Progenitor cell of endocrine pancreas (in vitro differentiated cells): ENCODE measurements at regions not wholly inside any gene's neighbourhood (a gene's known extent, or its start where the extent isn't known, plus 50 kb on each side); places are given as distances from the start of the nearest gene placed in this dataset.
"Not testable (repeated sequence)": the region's sequence is repeated elsewhere in the genome, so short reads cannot be mapped to it uniquely, and the experiment has no call there.

Experiments used
- DNase-seq: peaks from one replicate; pipeline ENCODE4 v3.0.0; 2021; ENCODE audit warnings: low spot score; ENCODE audit not compliant: unreplicated experiment
- H3K27ac Mint-ChIP-seq: 2 replicates; pipeline ENCODE4 v1.8.0; 2021; ENCODE audit warnings: mild to moderate bottlenecking, moderate library complexity, mixed read lengths
- H3K27me3 Mint-ChIP-seq: 2 replicates; pipeline ENCODE4 v1.8.0; 2021; ENCODE audit warnings: mixed read lengths
- H3K36me3 Mint-ChIP-seq: 2 replicates; pipeline ENCODE4 v1.8.0; 2022; ENCODE audit warnings: mixed read lengths; ENCODE audit not compliant: insufficient read depth
- H3K4me1 Mint-ChIP-seq: 2 replicates; pipeline ENCODE4 v1.8.0; 2021; ENCODE audit warnings: low read depth, mixed read lengths
- H3K4me3 Mint-ChIP-seq: 2 replicates; pipeline ENCODE4 v1.8.0; 2021; ENCODE audit warnings: low read depth, mild to moderate bottlenecking, moderate library complexity, mixed read lengths
- H3K9me3 Mint-ChIP-seq: 2 replicates; pipeline ENCODE4 v1.8.0; 2021; ENCODE audit warnings: low read depth, mixed read lengths
- CTCF ChIP-seq: fragments of 200-600 bp; sonication (generic); IDR thresholded peaks from one replicate; pipeline ENCODE4 v1.5.0; 2021; ENCODE audit warnings: antibody characterized with exemption, mild to moderate bottlenecking; ENCODE audit not compliant: unreplicated experiment

DNA sequence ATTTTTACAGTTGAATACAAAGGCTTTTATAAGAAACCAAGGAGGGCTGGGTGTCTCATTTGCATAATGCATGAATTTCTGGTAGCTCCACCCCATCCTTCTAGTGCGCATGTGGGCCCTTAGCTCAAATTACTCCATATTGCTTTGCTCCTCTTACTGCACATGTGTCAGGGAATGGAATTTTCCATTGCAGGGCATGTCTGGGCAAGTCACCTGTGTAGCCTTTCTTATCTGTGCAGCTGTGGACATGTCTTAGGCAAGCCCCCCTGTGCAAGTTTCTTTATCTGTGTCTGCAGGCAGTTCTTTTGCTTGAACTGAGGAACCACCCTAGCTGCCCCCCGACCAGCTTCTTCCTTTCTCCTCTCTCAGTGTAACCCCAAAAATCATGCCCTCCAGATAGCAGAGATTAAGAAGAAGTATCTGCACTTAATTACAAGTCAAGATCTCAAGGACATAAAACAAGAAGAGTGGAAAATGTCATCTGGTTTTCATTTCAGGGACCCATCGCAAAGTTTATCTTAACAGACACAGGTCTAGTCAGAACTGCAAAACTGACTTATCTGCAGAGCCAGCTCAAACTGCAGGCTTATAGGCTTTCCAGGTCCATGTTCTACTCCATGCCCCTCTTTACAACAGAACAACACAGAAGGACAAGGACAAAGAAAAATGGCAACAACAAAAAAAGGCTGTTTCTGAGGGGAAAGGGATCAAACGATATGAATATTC lies 137.9 kb upstream of the HS3ST4 start:
- DNase-seq: no peak

DNA sequence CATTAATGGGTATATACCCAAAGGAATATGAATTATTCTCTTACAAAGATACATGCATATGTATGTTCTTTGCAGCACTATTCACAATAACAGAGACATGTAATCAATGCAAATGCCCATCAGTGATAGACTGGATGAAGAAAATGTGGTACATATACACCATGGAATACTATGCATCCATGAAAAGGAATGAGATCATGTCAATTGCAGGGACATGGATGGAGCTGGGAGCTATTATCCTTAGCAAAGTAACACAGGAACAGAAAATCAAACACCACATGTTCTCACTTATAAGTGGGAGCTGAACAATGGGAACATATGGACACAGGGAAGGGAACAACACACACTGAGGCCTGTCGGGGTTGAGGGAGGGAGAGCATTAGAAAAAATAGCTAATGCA lies 141.1 kb upstream of the HS3ST4 start:
- Mint-ChIP-seq H3K27me3 (peaks cover 9% of the 10 kb centered on the region), H3K4me1 (peaks cover 7% of the 10 kb centered on the region)

More for the DNA sequence above, 137.9 kb upstream of the HS3ST4 start:
- no peaks in the 10 kb centered on the region for H3K27me3 Mint-ChIP-seq
- H3K27ac Mint-ChIP-seq: peak overlapping the region; percentile 16
- H3K4me1 Mint-ChIP-seq: peaks cover 7% of the 10 kb centered on the region
- H3K9me3 Mint-ChIP-seq: peaks cover 20% of the 10 kb centered on the region
- TF ChIP-seq CTCF: no peak
- no peak overlapping the region for H3K4me3 Mint-ChIP-seq
- H3K36me3 Mint-ChIP-seq: peaks cover 1% of the 10 kb centered on the region

GRCh38 chr16:25546791-25547190 lies 145.0 kb upstream of the HS3ST4 start:
- no peak for TF ChIP-seq CTCF
- no peak for DNase-seq
- Mint-ChIP-seq H3K27ac (no peak overlapping the region), H3K9me3 (peaks cover 6% of the 10 kb centered on the region), H3K4me3 (no peak overlapping the region), H3K4me1 (no peaks in the 10 kb centered on the region), H3K27me3 (peaks cover 19% of the 10 kb centered on the region), H3K36me3 (no peaks in the 10 kb centered on the region)

More for the DNA sequence above, 141.1 kb upstream of the HS3ST4 start:
- Mint-ChIP-seq H3K36me3 (peaks cover 1% of the 10 kb centered on the region), H3K9me3 (peaks cover 12% of the 10 kb centered on the region), H3K27ac (no peak overlapping the region), H3K4me3 (no peak overlapping the region)
- TF ChIP-seq CTCF: no peak
- no peak for DNase-seq

DNA sequence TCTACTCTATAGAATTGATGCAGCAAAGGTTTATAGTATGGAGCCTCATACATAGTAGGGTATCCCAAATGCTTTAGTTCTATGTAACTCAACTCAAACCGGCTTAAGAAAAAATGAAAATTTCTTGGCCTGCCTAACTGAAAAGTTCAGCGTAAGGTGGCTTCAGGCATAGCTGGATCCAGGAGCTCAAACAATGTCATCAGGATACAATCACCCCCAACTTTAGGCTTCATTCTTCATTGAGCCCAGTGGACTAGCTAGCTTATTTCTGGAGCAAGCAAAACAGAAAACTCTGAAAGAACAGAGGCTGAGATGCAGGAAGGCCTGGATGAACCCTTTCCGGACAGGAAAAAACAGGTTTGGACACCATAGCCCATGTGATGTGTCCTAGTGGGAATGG lies 147.5 kb upstream of the HS3ST4 start:
- DNase-seq: no peak
- no peak overlapping the region for H3K27ac Mint-ChIP-seq
- H3K4me1 Mint-ChIP-seq: peaks cover 1% of the 10 kb centered on the region
- H3K9me3 Mint-ChIP-seq: no peaks in the 10 kb centered on the region
- peaks cover 29% of the 10 kb centered on the region for H3K27me3 Mint-ChIP-seq
- no peak overlapping the region for H3K4me3 Mint-ChIP-seq
- H3K36me3 Mint-ChIP-seq: no peaks in the 10 kb centered on the region
- no peak for TF ChIP-seq CTCF

- Mint-ChIP-seq H3K4me1 (peaks cover 1% of the 10 kb centered on the region), H3K4me3 (no peak overlapping the region), H3K36me3 (no peaks in the 10 kb centered on the region), H3K9me3 (no peaks in the 10 kb centered on the region), H3K27ac (no peak overlapping the region), H3K27me3 (peaks cover 25% of the 10 kb centered on the region)
- TF ChIP-seq CTCF: no peak
- DNase-seq: no peak
Measured at GRCh38 chr16:25542306-25542705, 149.5 kb upstream of the HS3ST4 start.

- not testable (repeated sequence) for H3K4me1 Mint-ChIP-seq, DNase-seq, H3K4me3 Mint-ChIP-seq, H3K36me3 Mint-ChIP-seq, H3K27ac Mint-ChIP-seq
- Mint-ChIP-seq H3K27me3 (peaks cover 26% of the 10 kb centered on the region), H3K9me3 (peaks cover 19% of the 10 kb centered on the region)
Measured at GRCh38 chr16:25539767-25540166, 152.0 kb upstream of the HS3ST4 start.
